ENCODE measurements at regions not wholly inside any gene's neighbourhood (a gene's known extent, or its start where the extent isn't known, plus 50 kb on each side); places are given as distances from the start of the nearest gene placed in this dataset.

DNA sequence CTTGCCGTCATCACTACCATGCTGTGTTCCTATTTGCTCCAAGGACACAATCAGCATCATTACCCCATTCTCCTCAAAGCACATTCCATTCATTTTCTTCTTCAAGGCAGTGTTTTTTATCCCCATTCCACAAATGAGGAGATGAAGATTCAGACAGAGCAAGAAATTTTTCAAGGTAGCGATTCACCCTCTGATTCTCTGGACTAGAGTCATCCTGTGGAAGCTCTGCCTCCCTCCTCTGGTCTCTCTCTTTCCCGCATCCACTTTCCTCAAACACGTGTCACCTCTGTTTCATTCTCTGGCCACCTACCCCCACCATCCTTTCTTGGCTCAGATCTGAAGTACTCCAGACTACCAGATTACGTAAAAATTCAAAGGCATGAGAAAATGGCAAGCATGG, 297.9 kb downstream of the SOX11 start:
- DNase-seq (ENCODE audit: low read depth) = no peak

DNA sequence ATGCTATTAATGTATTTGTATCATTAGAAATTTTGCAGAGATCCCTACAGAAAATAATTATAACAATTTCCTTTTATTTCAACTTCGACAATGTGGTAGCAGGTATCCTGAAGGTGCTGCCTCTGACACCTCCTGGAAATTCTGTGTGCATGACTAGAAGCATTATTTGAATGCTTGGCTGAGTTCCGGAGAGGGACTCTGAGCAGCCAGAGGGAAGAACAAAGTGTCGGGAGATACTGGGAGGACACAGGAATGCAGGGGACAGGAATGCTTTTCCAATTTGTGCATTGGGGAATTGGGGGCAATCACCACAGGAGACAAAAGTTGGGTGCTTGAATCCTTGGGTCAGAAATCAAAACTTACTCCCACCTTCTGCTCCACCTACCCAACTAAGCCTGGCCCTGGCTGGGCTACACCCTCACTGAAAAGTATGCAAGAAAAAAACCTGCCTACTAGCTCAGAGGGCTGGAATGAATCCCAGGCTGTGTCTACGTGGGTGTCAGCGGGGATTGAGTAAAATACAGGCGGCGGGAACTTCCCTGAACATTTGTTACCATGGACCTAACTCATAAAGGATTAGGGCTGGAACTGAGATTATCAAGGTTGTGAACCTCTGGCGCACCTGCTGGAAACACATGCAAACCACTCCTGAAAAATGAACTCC, 299.3 kb downstream of the SOX11 start:
- DNase-seq (ENCODE audit: low read depth) = no peak

DNA sequence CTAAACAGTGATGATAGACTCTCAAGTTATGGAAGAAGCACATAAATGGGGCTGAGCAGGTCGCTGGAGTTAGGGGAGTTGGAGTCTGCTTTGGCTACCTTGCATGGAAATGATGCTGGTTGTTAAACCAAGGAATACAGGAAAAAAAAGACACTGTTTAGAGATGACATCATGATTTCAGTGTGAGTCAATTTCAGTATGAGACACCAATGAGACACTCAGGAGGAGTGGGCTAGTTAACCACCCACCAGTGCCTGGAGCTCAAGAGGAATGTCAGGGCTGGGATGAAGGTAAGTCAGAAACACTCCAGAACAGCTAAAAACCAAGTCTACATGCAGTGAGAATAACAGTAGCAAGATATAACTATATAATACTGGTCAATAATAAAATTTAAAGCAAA, 303.6 kb downstream of the SOX11 start:
- DNase-seq (ENCODE audit: low read depth) = no peak

DNA sequence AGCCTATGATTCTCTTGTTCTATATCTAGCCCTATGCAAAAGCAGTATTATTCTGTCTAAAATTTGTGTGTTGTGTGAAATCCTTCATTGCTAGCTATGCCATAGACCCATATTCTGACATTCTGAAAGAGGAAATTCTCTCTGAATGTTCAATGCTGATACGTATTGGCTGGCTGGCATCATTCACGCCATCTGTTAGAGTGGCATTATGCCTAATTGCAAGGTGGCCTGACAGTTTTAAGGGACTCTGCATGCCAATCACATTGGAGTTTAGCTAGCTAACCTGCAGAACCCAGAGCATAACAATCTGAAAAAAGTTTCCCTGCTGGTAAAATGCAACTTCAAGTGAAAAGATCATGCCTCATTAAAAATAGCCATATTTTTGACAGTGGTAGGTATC, 316.0 kb downstream of the SOX11 start:
- DNase-seq (ENCODE audit: low read depth) = no peak

DNA sequence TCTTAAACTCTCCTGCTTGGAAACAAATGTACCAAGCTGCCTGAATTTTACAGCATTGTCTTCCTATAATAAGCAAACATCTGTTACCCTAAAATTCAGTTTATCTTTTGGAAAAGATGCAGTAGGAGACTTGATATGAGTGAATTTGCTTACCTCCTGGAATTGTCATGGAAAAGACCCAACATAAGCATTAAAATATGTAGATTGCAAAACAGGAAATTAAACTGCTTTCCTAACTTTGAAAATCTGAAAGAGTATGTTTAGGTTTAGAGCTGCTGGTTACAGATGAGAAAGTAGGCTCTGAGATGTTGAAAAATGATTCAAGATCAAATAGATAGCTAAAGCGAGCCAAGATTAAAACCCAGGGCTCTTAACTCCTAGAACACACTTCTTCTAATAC, 316.5 kb downstream of the SOX11 start:
- no peak for DNase-seq (ENCODE audit: low read depth)

DNA sequence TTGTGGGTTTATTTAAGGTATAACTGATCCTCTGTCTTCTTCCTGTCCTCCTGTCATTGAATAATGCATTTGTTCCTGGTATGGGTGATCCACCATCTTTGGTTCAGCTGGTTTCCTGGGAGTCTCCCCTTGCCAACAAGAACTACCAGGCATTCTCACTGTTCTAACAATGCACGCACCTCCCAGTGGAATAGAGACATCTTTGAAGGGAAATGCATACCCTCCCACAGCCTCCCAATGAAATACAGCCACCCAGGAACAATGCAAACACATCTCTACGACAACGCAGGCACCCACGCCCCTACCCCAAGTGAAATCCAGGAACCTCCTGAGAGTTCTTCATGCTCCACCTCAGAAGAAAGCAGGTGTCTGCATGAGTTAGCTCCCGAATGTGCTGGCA, 318.0 kb downstream of the SOX11 start:
- DNase-seq (ENCODE audit: low read depth) = no peak

DNA sequence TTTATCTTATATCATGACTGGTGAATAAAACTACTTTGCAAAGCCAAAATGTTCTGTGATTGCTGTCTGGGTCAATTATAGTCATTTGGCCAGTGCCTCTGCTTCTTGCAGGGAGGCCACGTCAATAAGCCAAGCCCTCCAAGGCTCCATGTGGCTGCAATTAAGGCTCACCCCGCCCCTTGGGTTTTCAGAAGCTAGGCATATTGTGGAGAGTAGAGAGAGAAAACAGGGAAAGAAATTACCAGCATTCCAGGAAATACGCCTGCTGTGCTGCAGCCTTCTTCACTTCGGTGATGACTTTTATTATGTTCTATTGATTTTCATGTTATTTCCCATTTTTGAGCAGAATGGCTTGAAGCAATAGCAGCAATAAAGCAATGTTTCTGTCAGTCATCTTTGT, 319.7 kb downstream of the SOX11 start:
- no peak for DNase-seq (ENCODE audit: low read depth)

DNA sequence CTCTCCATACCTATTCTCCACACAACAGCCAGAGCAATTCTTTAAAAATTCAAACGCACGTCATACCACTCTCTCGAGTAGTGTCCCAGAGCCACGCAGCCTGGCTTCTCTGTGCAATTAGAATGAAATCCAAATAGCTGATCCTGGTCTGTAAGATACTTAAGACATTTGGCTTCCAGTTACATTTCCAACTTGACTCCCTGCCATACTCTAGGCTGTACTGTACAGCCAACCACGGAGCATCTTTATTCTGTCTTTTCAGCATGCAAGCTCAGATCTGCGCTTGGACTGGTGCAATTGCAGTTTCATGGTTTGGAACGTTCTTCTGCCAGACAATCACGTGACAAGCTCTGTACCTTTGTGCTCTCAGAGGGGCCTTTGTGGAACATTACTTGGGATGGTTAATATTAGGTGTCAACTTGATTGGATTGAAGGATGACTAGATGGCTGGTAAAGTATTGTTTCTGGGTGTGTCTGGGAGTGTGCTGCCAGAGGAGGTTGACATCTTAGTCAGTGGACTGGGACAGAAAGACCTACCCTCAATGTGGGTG, 325.6 kb downstream of the SOX11 start:
- no peak for DNase-seq (ENCODE audit: low read depth)

DNA sequence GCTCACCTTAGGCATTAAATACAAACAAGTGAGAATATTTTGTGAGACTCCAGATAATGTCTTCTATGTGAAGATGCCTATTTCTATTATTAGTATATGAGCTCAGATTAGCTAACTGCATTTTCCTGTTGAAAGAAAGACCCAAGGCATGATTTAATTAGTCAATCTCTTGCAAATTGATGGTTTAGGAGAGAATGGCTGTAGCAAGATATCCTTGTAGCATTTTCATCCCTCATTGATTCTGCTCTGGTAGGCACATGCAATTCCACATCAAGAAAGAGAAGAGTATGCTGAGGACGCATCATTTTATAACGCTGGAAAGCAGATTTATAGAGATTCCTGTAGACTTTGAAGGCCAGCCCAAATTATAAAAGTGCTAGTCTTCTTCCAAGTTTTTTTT, 332.0 kb downstream of the SOX11 start:
- no peak for DNase-seq (ENCODE audit: low read depth)

DNA sequence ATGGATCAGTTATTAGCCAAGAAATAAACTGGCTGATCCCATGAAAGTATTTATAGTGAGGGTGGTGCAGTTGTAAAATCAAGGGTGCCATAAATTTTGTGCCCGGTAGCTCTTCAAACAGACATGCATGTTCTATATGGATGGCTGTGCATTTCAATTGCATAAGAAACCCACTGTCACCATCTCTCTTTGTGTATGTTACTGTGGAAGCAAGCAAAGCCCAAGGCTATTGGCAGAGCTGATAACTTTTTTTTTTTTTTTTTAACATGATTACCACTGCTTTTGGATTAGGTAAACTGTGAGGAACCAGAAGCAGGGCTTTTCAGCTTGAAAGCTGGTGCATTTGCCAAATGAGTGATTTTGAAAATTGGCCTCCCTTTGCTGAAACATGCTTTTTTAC, 332.6 kb downstream of the SOX11 start:
- DNase-seq (ENCODE audit: low read depth) = no peak

DNA sequence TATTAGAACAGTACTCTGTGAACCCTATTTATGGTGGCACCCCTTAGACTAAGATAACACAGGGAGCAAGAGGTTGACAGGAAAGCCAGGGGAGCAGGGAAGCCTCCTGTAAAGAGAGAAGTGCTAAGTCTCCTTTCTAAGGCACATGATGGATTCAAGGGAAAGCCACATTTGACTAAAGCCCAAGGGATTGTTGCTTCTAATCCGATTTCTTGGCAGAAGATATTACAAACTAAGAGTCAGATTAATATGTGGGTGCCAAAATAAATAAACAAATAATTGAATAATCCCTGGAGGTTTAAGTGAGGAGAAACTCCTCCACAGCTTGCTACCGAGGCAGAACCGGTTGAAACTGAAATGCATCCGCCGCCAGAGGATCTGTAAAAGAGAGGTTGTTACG, 333.2 kb downstream of the SOX11 start:
- no peak for DNase-seq (ENCODE audit: low read depth)

DNA sequence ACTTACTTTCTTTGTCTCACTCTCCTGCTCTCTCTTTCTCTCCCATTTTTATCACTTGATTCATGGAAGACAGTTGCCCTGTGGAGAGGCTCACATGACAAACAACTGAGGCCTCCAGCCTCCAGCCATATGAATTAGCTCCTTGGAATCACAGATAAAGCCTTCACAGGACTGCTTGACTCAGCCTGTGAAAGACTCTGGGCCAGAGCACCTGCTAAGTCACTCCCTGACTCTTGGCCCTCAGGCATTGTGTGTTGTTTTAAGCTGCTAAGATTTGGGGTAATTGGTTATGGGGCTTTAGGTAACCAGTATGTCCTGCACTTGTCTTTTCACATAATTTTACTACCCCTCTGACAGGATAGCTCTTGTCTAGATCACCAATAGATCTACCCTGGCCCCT, 334.9 kb downstream of the SOX11 start:
- DNase-seq (ENCODE audit: low read depth) = no peak

DNA sequence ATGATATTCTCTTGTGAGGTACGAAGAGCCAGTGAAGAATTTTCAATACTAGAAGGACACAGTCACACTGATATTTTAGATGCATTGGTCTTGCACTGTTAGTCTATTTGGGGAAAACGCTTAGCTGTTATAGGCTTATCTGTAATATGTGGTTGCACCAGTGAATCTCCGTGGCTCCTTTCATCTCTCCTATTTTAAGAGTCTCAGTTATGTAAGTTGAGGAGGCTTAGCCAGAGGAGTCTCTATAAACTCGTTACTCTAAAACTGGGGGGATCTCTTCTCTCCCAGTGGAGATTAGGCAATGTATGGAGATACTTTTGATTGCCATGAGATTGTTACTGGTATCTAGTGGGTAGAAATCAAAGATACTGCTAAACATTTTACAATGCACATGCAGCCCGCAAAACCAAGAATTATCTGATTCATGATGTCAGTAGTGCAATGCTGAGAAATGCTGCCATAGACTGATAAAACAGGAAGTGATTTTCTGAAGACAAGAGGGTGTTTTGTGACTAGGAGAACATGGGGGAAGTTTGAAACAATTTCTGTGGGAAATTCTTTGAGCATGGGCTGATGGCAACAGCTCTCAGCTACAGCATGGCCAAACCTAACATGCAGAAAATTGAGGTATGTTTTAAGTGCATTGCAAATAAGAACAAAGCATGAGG, 339.1 kb downstream of the SOX11 start:
- DNase-seq (ENCODE audit: low read depth) = no peak

DNA sequence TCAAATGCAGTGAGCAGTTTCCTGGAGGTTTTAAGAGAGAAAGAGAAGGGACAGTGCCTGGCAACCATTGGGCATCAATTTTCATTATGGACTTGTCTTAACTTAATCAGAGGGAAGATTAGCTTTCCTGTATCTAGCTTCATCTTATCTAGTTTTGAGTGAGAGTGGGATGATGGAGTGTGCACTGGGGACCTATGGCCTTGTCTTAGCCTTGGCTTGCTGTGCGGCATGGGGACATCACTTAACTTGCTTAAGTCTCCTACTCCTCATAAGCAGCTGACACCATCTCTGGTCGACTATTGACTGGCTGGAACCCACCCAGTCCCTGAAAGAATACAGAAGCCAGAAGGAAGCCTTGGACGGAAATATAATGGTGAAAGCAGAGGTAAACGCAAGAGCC, 344.0 kb downstream of the SOX11 start:
- no peak for DNase-seq (ENCODE audit: low read depth)

DNA sequence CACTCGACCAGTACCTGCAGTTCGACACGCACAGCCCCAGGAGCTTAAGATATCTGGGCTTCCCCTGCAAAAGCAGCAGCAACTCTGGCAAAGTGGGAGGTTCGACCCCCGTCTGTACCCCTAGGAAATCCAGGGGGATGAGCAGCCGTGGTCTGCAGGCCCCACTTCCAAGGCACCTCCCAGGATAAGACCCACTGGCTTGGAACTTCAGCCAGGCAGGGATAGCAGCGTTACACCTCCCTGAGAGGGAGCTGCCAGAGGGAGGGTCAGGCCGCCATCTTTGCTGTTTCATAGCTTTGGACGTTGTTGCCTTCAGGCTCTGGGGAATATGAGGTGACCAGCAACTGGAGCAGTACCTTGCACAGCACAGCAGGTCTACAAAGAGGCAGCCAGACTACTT, 351.1 kb downstream of the SOX11 start:
- DNase-seq (ENCODE audit: low read depth) = no peak

DNA sequence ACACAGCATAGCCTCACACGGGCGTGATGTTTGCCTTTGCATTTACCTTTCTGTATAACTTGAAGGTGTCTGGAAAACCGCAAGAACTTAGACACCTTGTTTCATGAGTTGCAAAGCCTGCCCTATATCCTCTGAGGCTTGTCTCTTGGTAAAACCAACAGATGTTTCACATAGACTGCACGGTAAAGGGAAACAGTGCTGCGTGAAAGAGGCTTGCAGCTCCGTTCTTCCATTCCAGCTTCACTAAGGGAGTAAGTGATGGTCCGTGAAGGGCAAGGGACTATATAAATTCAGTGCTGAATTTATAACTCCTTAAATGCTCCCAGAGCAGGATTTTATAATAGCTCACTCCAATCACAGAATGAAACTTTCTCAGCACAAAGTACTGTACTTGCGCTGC, 360.5 kb downstream of the SOX11 start:
- DNase-seq (ENCODE audit: low read depth) = no peak

DNA sequence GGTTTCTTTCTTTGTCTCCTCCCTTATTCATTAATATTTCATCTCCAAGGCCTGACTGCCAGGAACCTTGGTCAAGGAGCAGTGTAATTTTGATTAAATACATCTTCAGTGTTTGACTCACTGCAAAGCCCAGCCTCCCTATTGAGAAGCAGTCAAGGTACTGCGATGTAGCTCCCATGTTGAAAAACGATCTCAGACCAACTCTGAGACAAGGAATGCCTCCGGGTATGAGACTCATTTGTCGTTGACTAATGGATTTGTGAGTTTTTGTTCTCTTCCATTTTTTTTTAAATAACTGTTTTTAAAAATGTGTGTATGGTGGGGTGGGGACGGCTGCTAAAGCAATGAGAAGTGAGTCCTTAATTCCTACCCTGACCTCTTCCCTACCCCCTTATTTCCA, 361.6 kb downstream of the SOX11 start:
- DNase-seq (ENCODE audit: low read depth) = no peak

DNA sequence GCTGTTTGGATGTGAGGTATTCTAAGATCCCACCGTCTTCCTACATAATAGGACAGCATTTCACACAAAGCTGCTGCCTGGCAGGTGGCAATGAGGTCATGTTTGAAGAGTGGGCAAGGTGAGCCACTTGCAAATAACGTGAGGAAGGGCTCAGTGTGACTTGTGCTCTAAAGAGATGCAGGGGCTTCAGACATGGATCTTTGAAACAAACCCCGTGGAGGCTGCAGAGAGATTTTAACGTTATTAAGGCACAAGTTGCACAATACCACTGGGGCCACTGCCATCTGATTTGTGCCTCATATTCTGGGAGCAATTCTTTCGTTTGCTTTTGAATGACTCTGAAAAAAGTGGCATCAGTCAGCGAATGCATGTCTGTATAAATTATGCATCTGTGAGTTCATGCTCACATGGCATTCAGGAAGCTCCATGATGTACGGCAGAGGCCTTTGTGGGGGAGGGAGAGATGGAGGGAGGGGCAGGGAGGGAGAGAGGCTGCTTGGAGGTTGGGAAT, 362.0 kb downstream of the SOX11 start:
- DNase-seq (ENCODE audit: low read depth) = no peak

DNA sequence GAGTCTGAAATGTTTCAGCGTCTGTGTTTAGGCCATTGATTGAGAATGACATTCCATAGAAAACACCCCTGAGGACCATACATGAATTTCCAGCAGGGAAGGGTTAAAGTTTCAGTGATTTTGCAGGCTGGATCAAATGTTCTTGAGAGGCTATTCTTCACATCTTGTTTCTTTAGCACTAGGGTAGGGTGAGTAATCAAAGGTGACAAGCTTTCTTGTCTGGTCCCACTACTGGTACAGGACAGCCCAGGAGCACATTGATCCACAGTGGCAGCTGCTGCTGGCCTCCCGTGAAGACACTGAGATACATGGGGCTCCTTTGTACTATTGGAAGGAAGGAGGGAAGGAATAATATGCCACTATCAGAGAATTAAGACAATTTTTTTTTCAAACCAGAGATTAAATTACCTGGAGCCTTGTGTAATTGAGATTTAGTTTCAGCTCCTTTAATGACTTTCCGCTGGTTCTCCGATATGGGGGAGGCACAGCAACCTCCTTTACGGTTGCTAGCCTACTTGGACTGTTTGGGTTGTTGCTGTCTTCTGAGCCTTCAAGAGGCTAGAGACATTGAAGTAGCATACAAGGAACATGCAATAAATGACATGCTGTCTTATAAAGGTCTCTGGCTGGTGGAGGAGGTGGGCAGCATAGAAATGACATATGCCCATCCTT, 368.9 kb downstream of the SOX11 start:
- DNase-seq (ENCODE audit: low read depth) = no peak

DNA sequence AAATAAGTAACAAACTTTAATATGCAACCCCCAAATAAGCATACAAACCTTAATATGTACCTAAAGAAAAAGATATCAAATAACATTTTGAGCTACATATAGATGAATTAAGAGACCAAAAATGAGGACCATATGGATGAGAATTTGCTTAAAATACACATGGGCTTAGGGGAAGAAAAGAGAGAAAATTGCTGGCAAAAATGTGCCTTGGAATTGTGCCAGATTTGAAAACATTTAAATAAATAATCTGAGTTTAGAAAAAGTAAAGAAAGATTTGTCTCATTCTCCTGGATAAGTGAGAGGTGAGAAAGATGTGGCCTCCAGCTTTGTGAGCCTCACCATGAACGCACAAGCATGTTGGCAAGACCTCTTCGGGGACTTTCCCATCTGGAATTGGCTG, 372.6 kb downstream of the SOX11 start:
- DNase-seq (ENCODE audit: low read depth) = no peak

DNA sequence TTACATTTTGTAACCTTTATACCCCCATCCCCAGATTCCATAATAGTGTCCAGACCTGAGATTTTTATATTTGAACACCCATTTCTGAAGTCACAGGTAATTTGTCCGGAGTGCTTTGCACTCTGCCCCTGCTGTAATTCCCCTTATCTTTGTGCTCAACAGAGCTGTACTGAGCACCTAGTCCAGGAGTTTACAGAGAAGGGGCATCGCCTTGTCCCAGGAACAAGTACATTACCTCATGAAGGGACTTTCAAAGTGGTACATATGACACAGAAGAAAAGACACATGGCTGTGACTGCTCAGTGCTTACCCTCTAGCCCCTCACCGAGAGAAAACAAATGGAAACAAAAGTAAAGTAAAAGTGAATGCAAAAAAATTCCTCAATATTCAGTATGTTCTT, 373.5 kb downstream of the SOX11 start:
- no peak for DNase-seq (ENCODE audit: low read depth)

DNA sequence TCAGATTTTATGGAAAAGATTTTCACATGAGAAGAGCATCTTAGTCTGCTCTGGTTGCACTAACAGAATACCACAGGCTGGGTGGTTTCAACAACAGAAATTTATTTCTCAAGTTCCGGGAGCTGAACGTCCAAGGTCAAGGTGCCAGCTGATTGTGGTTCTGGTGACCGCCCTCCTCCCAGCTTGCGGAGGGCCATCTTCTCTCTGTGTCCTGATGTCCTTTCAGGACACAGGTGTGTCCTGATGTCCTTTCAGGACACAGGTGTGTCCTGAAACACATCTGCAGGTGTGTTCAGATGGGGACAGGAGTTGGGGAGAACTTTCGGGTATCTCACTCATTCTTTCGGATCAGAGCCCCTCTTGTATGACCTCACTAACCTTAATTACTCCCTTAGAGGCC, 374.9 kb downstream of the SOX11 start:
- no peak for DNase-seq (ENCODE audit: low read depth)

DNA sequence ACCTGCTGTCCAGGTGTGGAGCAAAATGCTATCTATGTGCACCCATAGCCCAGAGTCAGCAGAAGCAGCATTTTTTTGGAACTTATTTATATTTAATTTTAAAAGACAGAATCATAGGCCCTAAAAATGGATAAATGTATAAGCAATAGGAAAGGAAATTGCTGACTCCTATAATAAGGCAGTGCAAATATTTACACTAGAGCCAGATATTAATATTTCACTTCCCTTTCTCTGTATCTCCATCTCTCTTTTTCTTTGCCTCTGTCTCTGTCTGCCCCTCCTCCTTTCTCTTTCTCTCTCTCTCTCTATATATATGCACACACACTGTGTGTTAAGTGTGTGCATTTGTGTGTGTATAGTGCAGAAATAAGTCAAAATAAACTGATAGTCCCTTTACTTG, 375.6 kb downstream of the SOX11 start:
- DNase-seq (ENCODE audit: low read depth) = no peak
